B cell (primary cell): ENCODE measurements at regions not wholly inside any gene's neighbourhood (a gene's known extent, or its start where the extent isn't known, plus 50 kb on each side); places are given as distances from the start of the nearest gene placed in this dataset.
"Not testable (repeated sequence)": the region's sequence is repeated elsewhere in the genome, so short reads cannot be mapped to it uniquely, and the experiment has no call there.

Source experiments
- ATAC-seq: fragments of 200-7000 bp; cut with Tn5 transposase; one replicate; pipeline ENCODE4 v1.10.0; 2021; ENCODE audit warnings: low read depth, mild to moderate bottlenecking, moderate number of reproducible peaks, moderate library complexity
- CTCF ChIA-PET: fragments of 350-600 bp; sonication (Branson Sonifier 250); formaldehyde crosslinking; loops from one replicate; lab custom pipeline; 2021; ENCODE audit warnings: antibody characterized with exemption, inconsistent platforms; lab: Charles Lee
- POLR2A ChIA-PET: fragments of 350-600 bp; sonication (Branson Sonifier 250); formaldehyde crosslinking; loops from one replicate; lab custom pipeline; 2021; ENCODE audit warnings: antibody characterized with exemption; lab: Charles Lee
- DNase-seq: peaks from one replicate; pipeline ENCODE4 v3.0.0; 2013
- H2AFZ ChIP-seq: 2 replicates; pipeline ENCODE4 v1.6.1; 2012; ENCODE audit warnings: mild to moderate bottlenecking, low read depth, low read length; ENCODE audit not compliant: insufficient read depth, poor library complexity, severe bottlenecking
- H3K27ac ChIP-seq, 2 donors: 1 replicate in 1 of 2; 2 replicates in 1 of 2; pipeline ENCODE4 v1.5.1; 2012 to 2013; ENCODE audit warnings: low read length in 2 of 2, mild to moderate bottlenecking in 2 of 2, moderate library complexity in 1 of 2
- H3K27me3 ChIP-seq, 4 experiments: fragments of 200-600 bp in 1 of 4; sonication (generic) in 1 of 4; replicated peaks in 1 of 4; 1 replicate in 2 of 4; 2 replicates in 2 of 4; pipeline versions ENCODE4 v1.6.1 to v1.7.0; 2013 to 2016; ENCODE audit warnings: low read length in 3 of 4, mild to moderate bottlenecking in 2 of 4, mixed read lengths in 1 of 4, moderate library complexity in 1 of 4; ENCODE audit not compliant: insufficient read depth in 4 of 4, control insufficient read depth in 3 of 4; ENCODE audit errors: control extremely low read depth in 1 of 4
- H3K36me3 ChIP-seq, 2 experiments: replicated peaks in 1 of 2; 1 replicate in 1 of 2; 2 replicates in 1 of 2; pipeline versions ENCODE4 v1.6.1 to v1.7.1; 2013; ENCODE audit warnings: low read length in 1 of 2; ENCODE audit not compliant: insufficient read depth in 2 of 2, control insufficient read depth in 1 of 2; ENCODE audit errors: control extremely low read depth in 1 of 2, extremely low read depth in 1 of 2
- H3K4me1 ChIP-seq, 2 donors: fragments of 200-600 bp in 1 of 2; sonication (generic) in 1 of 2; 1 replicate in 1 of 2; 2 replicates in 1 of 2; pipeline versions ENCODE4 v1.5.1 to v1.6.1; 2013 to 2017; ENCODE audit warnings: low read length in 2 of 2; ENCODE audit not compliant: control insufficient read depth in 2 of 2, insufficient read depth in 2 of 2
- H3K4me2 ChIP-seq: replicated peaks from 2 replicates; pipeline ENCODE3; 2012; ENCODE audit warnings: mild to moderate bottlenecking, low read depth, low read length; ENCODE audit not compliant: poor library complexity, severe bottlenecking
- H3K4me3 ChIP-seq, 5 experiments: fragments of 200-600 bp in 1 of 5; sonication (generic) in 1 of 5; 1 replicate in 3 of 5; 2 replicates in 2 of 5; pipeline versions ENCODE4 v1.5.1 to v1.7.0; 2011 to 2016; ENCODE audit warnings: low read length in 4 of 5, mild to moderate bottlenecking in 4 of 5, low read depth in 2 of 5, control low read depth in 1 of 5, moderate library complexity in 1 of 5; ENCODE audit not compliant: insufficient read depth in 1 of 5; ENCODE audit errors: control extremely low read depth in 1 of 5, extremely low read depth in 1 of 5
- H3K79me2 ChIP-seq: fragments of 200-600 bp; sonication (generic); one replicate; pipeline ENCODE4 v1.6.0; 2016; ENCODE audit warnings: low read length; ENCODE audit not compliant: control insufficient read depth, insufficient read depth
- H3K9ac ChIP-seq: fragments of 200-600 bp; sonication (generic); 2 replicates; pipeline ENCODE4 v1.6.1; 2017; ENCODE audit warnings: mild to moderate bottlenecking, low read length, moderate library complexity
- H3K9me3 ChIP-seq, 3 donors: one replicate each; pipeline versions ENCODE4 v1.6.1 to v1.7.1; 2013; ENCODE audit warnings: low read length in 2 of 3; ENCODE audit not compliant: control insufficient read depth in 2 of 3, insufficient read depth in 1 of 3; ENCODE audit errors: control extremely low read depth in 1 of 3
- H4K20me1 ChIP-seq: 2 replicates; pipeline ENCODE4 v1.6.0; 2012; ENCODE audit warnings: mild to moderate bottlenecking, low read length; ENCODE audit not compliant: insufficient read depth, control insufficient read depth, poor library complexity, severe bottlenecking
- H3K27ac Mint-ChIP-seq: one replicate; pipeline ENCODE4 v1.8.0; 2021; ENCODE audit warnings: mixed read lengths
- H3K27me3 Mint-ChIP-seq: one replicate; pipeline ENCODE4 v1.8.0; 2021; ENCODE audit warnings: mixed read lengths
- H3K4me1 Mint-ChIP-seq: one replicate; pipeline ENCODE4 v1.8.0; 2021; ENCODE audit warnings: mixed read lengths
- H3K4me3 Mint-ChIP-seq: one replicate; pipeline ENCODE4 v1.8.0; 2021; ENCODE audit warnings: mixed read lengths
- H3K9me3 Mint-ChIP-seq: one replicate; pipeline ENCODE4 v1.8.0; 2022; ENCODE audit warnings: mixed read lengths; ENCODE audit not compliant: insufficient read depth
- EZH2 ChIP-seq: IDR thresholded peaks from 2 replicates; pipeline ENCODE4 v1.6.1; 2012; ENCODE audit warnings: borderline replicate concordance, low read depth, mild to moderate bottlenecking, moderate library complexity, low read length; ENCODE audit not compliant: insufficient read depth, poor library complexity, severe bottlenecking
- WGBS: methylation state at CpG from one replicate; pipeline ENCODE4 v1.1.5; 2013; ENCODE audit warnings: missing lambda C conversion rate; ENCODE audit not compliant: insufficient coverage; 5-methylcytosine and 5-hydroxymethylcytosine counted together
- intact Hi-C: fragments of 100-400 bp; cut with micrococcal nuclease; formaldehyde crosslinking; loops from one replicate; pipeline ENCODE4 v1.10.0; 2022
- TF ChIP-seq, protein P1 (sequence below): fragments of 200-600 bp; IDR thresholded peaks from one replicate; pipeline ENCODE4 v1.8.0; 2022; ENCODE audit warnings: antibody characterized with exemption, mild to moderate bottlenecking

DNA sequence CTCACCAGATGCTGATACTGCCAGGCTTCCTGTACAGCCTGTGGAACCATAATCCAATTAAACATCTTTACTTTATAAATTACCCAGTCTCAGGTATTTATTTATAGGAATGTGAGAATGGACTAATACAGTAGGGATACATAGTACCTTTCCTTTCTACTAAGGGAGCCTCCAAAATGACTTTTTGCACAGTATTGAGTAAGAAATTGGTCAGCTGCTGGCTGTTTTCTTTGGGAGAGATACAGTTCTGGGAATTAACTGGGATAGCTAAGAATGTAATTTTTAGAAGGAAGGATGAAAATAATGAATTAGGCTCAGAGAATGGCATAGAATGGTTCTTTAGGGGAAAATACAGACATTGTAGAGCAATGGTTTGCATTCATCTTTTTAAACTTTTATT lies 426.0 kb upstream of the DDI1 start:
- Histone ChIP-seq H2AFZ (no peak overlapping the region), H3K9ac (no peak overlapping the region), H4K20me1 (no peaks in the 10 kb centered on the region), H3K36me3 (no peaks in the 10 kb centered on the region), H3K4me1 (no peaks in the 10 kb centered on the region), H3K79me2 (no peaks in the 10 kb centered on the region), H3K4me2 (no peak overlapping the region), H3K27ac (no peak overlapping the region), H3K9me3 (no peaks in the 10 kb centered on the region), H3K4me3 (no peak overlapping the region), H3K27me3 (no peaks in the 10 kb centered on the region)
- CTCF ChIA-PET: no interaction called here
- TF ChIP-seq, protein P1, sequence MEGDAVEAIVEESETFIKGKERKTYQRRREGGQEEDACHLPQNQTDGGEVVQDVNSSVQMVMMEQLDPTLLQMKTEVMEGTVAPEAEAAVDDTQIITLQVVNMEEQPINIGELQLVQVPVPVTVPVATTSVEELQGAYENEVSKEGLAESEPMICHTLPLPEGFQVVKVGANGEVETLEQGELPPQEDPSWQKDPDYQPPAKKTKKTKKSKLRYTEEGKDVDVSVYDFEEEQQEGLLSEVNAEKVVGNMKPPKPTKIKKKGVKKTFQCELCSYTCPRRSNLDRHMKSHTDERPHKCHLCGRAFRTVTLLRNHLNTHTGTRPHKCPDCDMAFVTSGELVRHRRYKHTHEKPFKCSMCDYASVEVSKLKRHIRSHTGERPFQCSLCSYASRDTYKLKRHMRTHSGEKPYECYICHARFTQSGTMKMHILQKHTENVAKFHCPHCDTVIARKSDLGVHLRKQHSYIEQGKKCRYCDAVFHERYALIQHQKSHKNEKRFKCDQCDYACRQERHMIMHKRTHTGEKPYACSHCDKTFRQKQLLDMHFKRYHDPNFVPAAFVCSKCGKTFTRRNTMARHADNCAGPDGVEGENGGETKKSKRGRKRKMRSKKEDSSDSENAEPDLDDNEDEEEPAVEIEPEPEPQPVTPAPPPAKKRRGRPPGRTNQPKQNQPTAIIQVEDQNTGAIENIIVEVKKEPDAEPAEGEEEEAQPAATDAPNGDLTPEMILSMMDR: no peak
- TF ChIP-seq EZH2: no peak
- DNase-seq: no peak
- POLR2A ChIA-PET: no interaction called here
- ATAC-seq: no peak
- no peaks in the 10 kb centered on the region for H3K27me3 Mint-ChIP-seq
- H3K4me1 Mint-ChIP-seq: no peaks in the 10 kb centered on the region
- no peak overlapping the region for H3K4me3 Mint-ChIP-seq
- intact Hi-C loops: no loop called here
- H3K9me3 Mint-ChIP-seq: no peaks in the 10 kb centered on the region
- no peak overlapping the region for H3K27ac Mint-ChIP-seq

DNA sequence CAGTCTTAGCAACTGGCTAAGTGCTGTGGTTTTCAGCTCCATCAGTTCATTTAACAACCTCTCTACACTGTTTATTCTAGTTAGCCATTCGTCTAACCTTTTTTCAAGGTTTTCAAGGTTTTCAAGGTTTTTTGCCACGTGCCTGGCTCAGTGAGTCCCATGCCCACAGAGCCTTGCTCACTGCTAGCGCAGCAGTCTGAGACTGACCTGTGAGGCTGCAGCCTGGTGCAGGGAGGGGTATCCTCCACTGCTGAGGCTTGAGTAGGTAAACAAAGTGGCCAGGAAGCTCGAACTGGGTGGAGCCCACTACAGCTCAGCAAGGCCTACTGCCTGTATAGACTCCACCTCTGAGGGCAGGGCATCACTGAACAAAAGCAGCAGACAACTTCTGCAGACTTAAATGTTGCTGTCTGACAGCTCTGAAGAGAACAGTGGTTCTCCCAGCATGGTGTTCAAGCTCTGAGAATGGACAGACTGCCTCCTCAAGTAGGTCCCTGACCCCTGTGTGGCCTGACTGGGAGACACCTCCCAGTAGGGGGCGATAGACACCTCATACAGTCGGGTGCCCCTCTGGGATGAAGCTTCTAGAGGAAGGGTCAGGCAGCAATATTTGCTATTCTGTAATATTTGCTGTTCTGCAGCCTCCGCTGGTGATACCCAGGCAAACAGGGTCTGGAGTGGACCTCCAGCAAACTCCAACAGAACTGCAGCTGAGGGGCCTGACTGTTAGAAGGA lies 424.7 kb upstream of the DDI1 start:
- DNase-seq, POLR2A ChIA-PET, H3K27ac ChIP-seq, H3K36me3 ChIP-seq, H3K9me3 Mint-ChIP-seq, H4K20me1 ChIP-seq, H3K27me3 ChIP-seq, H2AFZ ChIP-seq, H3K4me3 ChIP-seq, H3K4me2 ChIP-seq, intact Hi-C loops, H3K27me3 Mint-ChIP-seq, H3K4me3 Mint-ChIP-seq, H3K27ac Mint-ChIP-seq, H3K4me1 Mint-ChIP-seq, H3K9ac ChIP-seq, H3K9me3 ChIP-seq, H3K4me1 ChIP-seq, ATAC-seq, H3K79me2 ChIP-seq: not testable (repeated sequence)
- WGBS: 83% methylated on average over 5 of the region's 7 CpGs
- CTCF ChIA-PET: interaction anchor here (1.3 kb wide), 1 partner anchor 11 kb away, joined by 3 read pairs; no protein-coding TSS in a partner anchor

DNA sequence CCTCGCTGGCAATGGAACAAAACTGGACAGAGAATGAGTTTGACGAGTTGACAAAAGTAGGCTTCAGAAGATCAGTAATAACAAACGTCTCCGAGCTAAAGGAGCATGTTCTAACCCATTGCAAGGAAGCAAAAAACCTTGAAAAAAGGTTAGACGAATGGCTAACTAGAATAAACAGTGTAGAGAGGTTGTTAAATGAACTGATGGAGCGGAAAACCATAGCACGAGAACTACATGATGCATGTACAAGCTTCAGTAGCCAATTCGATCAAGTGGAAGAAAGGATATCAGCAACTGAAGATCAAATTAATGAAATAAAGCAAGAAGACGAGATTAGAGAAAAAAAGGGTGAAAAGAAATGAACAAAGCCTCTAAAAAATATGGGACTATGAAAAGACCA lies 424.0 kb upstream of the DDI1 start:
- DNase-seq, H3K4me1 Mint-ChIP-seq, POLR2A ChIA-PET, H3K4me3 Mint-ChIP-seq, H3K4me1 ChIP-seq, H3K9me3 Mint-ChIP-seq, H3K4me2 ChIP-seq, H3K27ac ChIP-seq, H3K36me3 ChIP-seq, H3K9ac ChIP-seq, H3K79me2 ChIP-seq, H3K4me3 ChIP-seq, H4K20me1 ChIP-seq, H3K27ac Mint-ChIP-seq, H3K9me3 ChIP-seq, intact Hi-C loops, H3K27me3 Mint-ChIP-seq, H3K27me3 ChIP-seq, ATAC-seq, H2AFZ ChIP-seq: not testable (repeated sequence)
- CTCF ChIA-PET: interaction anchor here (1.3 kb wide), 1 partner anchor 11 kb away, joined by 3 read pairs; no protein-coding TSS in a partner anchor
- WGBS: 93% methylated on average over 7 of the region's 9 CpGs
